Liver (tissue), 8 donors: ENCODE measurements at regions not wholly inside any gene's neighbourhood (a gene's known extent, or its start where the extent isn't known, plus 50 kb on each side); places are given as distances from the start of the nearest gene placed in this dataset.

Source experiments
- DNase-seq: peaks from one replicate; pipeline ENCODE4 v3.0.0-alpha.2; 2017; ENCODE audit warnings: low spot score
- H3K27ac ChIP-seq, 2 donors: one replicate each; pipeline ENCODE4 v1.7.0; 2013; ENCODE audit warnings: inconsistent platforms in 2 of 2, low read length in 2 of 2, control low read depth in 1 of 2, low read depth in 1 of 2, mild to moderate bottlenecking in 1 of 2
- H3K27me3 ChIP-seq, 4 donors: one replicate each; pipeline versions ENCODE4 v1.6.1 to v1.7.0; 2013; ENCODE audit warnings: low read length in 3 of 4, inconsistent platforms in 1 of 4, mild to moderate bottlenecking in 1 of 4, moderate library complexity in 1 of 4; ENCODE audit not compliant: control insufficient read depth in 4 of 4, insufficient read depth in 4 of 4
- H3K36me3 ChIP-seq, 4 donors: one replicate each; pipeline versions ENCODE4 v1.6.1 to v1.7.0; 2013; ENCODE audit warnings: low read length in 3 of 4, mild to moderate bottlenecking in 3 of 4, low read depth in 1 of 4, moderate library complexity in 1 of 4; ENCODE audit not compliant: control insufficient read depth in 4 of 4, insufficient read depth in 3 of 4
- H3K4me1 ChIP-seq, 4 donors: one replicate each; pipeline versions ENCODE4 v1.6.1 to v1.7.0; 2013; ENCODE audit warnings: low read length in 3 of 4, mild to moderate bottlenecking in 3 of 4, moderate library complexity in 1 of 4; ENCODE audit not compliant: control insufficient read depth in 4 of 4, insufficient read depth in 4 of 4
- H3K4me3 ChIP-seq, 3 donors: one replicate each; pipeline versions ENCODE4 v1.6.1 to v1.7.0; 2013; ENCODE audit warnings: low read length in 3 of 3, control low read depth in 1 of 3, low read depth in 1 of 3, mild to moderate bottlenecking in 1 of 3
- H3K9ac ChIP-seq, 2 donors: one replicate each; pipeline ENCODE4 v1.7.0; 2013; ENCODE audit warnings: low read length in 2 of 2, mild to moderate bottlenecking in 2 of 2, moderate library complexity in 2 of 2, control low read depth in 1 of 2, low read depth in 1 of 2
- H3K9me3 ChIP-seq, 4 donors: one replicate each; pipeline versions ENCODE4 v1.6.1 to v1.7.0; 2013; ENCODE audit warnings: low read length in 3 of 4; ENCODE audit not compliant: control insufficient read depth in 4 of 4
- EGR1 ChIP-seq, 2 donors: IDR thresholded peaks; 2 replicates each; pipeline ENCODE4 v1.6.1; 2016 to 2018; ENCODE audit warnings: antibody characterized with exemption in 2 of 2, low read depth in 2 of 2
- FOXA1 ChIP-seq: IDR thresholded peaks from 2 replicates; pipeline ENCODE4 v1.6.1; 2016; ENCODE audit warnings: antibody characterized with exemption
- FOXA2 ChIP-seq: IDR thresholded peaks from 2 replicates; pipeline ENCODE4 v1.6.1; 2016; ENCODE audit warnings: antibody characterized with exemption
- GABPA ChIP-seq, 2 donors: IDR thresholded peaks in 1 of 2; conservative IDR thresholded peaks in 1 of 2; 2 replicates each; pipeline ENCODE4 v1.6.1; 2016; ENCODE audit warnings: antibody characterized with exemption in 2 of 2, mild to moderate bottlenecking in 1 of 2, moderate library complexity in 1 of 2
- HNF4A ChIP-seq, 2 donors: conservative IDR thresholded peaks; 2 replicates each; pipeline ENCODE4 v1.6.1; 2016; ENCODE audit warnings: antibody characterized with exemption in 2 of 2, mild to moderate bottlenecking in 2 of 2
- HNF4G ChIP-seq: IDR thresholded peaks from 2 replicates; pipeline ENCODE4 v1.6.1; 2016; ENCODE audit warnings: antibody characterized with exemption
- JUND ChIP-seq, 2 donors: IDR thresholded peaks; 2 replicates each; pipeline ENCODE4 v1.6.1; 2016; ENCODE audit warnings: antibody characterized with exemption in 2 of 2
- NR2F2 ChIP-seq: IDR thresholded peaks from 2 replicates; pipeline ENCODE4 v1.6.1; 2016; ENCODE audit warnings: antibody characterized with exemption
- RAD21 ChIP-seq, 2 donors: IDR thresholded peaks; 2 replicates each; pipeline ENCODE4 v1.6.1; 2016; ENCODE audit warnings: antibody characterized with exemption in 2 of 2, mild to moderate bottlenecking in 2 of 2
- RXRA ChIP-seq, 2 donors: IDR thresholded peaks; 2 replicates each; pipeline ENCODE4 v1.6.1; 2017 to 2018; ENCODE audit warnings: antibody characterized with exemption in 2 of 2, mild to moderate bottlenecking in 1 of 2
- SP1 ChIP-seq: IDR thresholded peaks from 2 replicates; pipeline ENCODE4 v1.6.1; 2018; ENCODE audit warnings: antibody characterized with exemption, mild to moderate bottlenecking
- TAF1 ChIP-seq: conservative IDR thresholded peaks from 2 replicates; pipeline ENCODE4 v1.6.1; 2016; ENCODE audit warnings: antibody characterized with exemption, mild to moderate bottlenecking
- WGBS: extraction: QIAGEN DNeasy Blood & Tissue Kit; methylation state at CpG from one replicate; pipeline ENCODE4 v1.1.7; 2013; 5-methylcytosine and 5-hydroxymethylcytosine counted together
- TF ChIP-seq, protein P1 (sequence below): IDR thresholded peaks from 2 replicates; pipeline ENCODE4 v1.6.1; 2016; ENCODE audit warnings: antibody characterized with exemption, mild to moderate bottlenecking
- TF ChIP-seq, protein P2 (sequence below): IDR thresholded peaks from 2 replicates; pipeline ENCODE4 v1.6.1; 2016; ENCODE audit warnings: antibody characterized with exemption
- TF ChIP-seq, protein P3 (sequence below): IDR thresholded peaks from 2 replicates; pipeline ENCODE4 v1.6.1; 2016; ENCODE audit warnings: antibody characterized with exemption
- TF ChIP-seq, protein P4 (sequence below): fragments of 150-350 bp; IDR thresholded peaks from 2 replicates; pipeline ENCODE4 v1.5.1; 2017; ENCODE audit warnings: improper control_type of control experiment, low read depth, low read length; ENCODE audit not compliant: missing input control
- donor health status: healthy.
- donor health status: healthy.
- donor health status: healthy.
- donor health status: healthy.
- donor health status: healthy.

DNA sequence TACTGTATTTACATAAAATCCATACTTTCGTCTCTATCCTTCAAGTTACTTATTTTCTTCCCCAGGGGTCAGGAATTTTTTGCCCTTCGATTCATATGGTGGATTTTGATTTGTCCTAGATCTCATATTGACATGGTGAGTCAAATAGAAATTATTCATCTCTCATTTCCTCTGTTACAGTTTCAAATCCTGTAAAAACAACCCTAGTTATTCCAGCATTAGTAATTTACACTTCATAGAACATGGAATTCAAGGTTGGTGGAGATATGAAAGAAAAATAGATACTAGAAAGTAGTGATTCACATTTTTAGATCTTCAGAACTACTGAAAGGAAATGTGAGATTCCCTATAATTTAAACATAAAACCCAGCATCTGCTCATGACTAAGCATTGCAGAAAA is 1331.0 kb upstream of the CDH9 start:
- Histone ChIP-seq H3K27me3 (peaks cover 0 to 2% (median 0%) of the 10 kb centered on the region in 4 donors), H3K27ac (no peak overlapping the region), H3K9ac (no peak overlapping the region), H3K4me1 (no peaks in the 10 kb centered on the region), H3K4me3 (no peak overlapping the region), H3K9me3 (no peaks in the 10 kb centered on the region), H3K36me3 (no peaks in the 10 kb centered on the region)
- WGBS: 62% methylated on average over 2 of the region's 2 CpGs
- no peak for TF ChIP-seq EGR1 (IDR thresholded peaks at IDR 0.05; ENCODE audit: low read depth in 2 of 2)
- TF ChIP-seq, protein P1, sequence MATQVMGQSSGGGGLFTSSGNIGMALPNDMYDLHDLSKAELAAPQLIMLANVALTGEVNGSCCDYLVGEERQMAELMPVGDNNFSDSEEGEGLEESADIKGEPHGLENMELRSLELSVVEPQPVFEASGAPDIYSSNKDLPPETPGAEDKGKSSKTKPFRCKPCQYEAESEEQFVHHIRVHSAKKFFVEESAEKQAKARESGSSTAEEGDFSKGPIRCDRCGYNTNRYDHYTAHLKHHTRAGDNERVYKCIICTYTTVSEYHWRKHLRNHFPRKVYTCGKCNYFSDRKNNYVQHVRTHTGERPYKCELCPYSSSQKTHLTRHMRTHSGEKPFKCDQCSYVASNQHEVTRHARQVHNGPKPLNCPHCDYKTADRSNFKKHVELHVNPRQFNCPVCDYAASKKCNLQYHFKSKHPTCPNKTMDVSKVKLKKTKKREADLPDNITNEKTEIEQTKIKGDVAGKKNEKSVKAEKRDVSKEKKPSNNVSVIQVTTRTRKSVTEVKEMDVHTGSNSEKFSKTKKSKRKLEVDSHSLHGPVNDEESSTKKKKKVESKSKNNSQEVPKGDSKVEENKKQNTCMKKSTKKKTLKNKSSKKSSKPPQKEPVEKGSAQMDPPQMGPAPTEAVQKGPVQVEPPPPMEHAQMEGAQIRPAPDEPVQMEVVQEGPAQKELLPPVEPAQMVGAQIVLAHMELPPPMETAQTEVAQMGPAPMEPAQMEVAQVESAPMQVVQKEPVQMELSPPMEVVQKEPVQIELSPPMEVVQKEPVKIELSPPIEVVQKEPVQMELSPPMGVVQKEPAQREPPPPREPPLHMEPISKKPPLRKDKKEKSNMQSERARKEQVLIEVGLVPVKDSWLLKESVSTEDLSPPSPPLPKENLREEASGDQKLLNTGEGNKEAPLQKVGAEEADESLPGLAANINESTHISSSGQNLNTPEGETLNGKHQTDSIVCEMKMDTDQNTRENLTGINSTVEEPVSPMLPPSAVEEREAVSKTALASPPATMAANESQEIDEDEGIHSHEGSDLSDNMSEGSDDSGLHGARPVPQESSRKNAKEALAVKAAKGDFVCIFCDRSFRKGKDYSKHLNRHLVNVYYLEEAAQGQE: no peak
- TF ChIP-seq NR2F2: no peak
- no peak for TF ChIP-seq HNF4A (conservative IDR thresholded peaks at IDR 0.05)
- TF ChIP-seq, protein P2, sequence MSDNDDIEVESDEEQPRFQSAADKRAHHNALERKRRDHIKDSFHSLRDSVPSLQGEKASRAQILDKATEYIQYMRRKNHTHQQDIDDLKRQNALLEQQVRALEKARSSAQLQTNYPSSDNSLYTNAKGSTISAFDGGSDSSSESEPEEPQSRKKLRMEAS: no peak
- no peak for TF ChIP-seq HNF4G
- no peak for TF ChIP-seq GABPA (IDR thresholded peaks at IDR 0.05 in 1 of 2, conservative IDR thresholded peaks at IDR 0.05 in 1 of 2)
- TF ChIP-seq RXRA (IDR thresholded peaks at IDR 0.05): no peak
- TF ChIP-seq, protein P3, sequence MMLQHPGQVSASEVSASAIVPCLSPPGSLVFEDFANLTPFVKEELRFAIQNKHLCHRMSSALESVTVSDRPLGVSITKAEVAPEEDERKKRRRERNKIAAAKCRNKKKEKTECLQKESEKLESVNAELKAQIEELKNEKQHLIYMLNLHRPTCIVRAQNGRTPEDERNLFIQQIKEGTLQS: no peak
- TF ChIP-seq JUND (IDR thresholded peaks at IDR 0.05): no peak
- no peak for TF ChIP-seq FOXA1
- no peak for TF ChIP-seq TAF1
- TF ChIP-seq FOXA2: no peak
- TF ChIP-seq, protein P4, sequence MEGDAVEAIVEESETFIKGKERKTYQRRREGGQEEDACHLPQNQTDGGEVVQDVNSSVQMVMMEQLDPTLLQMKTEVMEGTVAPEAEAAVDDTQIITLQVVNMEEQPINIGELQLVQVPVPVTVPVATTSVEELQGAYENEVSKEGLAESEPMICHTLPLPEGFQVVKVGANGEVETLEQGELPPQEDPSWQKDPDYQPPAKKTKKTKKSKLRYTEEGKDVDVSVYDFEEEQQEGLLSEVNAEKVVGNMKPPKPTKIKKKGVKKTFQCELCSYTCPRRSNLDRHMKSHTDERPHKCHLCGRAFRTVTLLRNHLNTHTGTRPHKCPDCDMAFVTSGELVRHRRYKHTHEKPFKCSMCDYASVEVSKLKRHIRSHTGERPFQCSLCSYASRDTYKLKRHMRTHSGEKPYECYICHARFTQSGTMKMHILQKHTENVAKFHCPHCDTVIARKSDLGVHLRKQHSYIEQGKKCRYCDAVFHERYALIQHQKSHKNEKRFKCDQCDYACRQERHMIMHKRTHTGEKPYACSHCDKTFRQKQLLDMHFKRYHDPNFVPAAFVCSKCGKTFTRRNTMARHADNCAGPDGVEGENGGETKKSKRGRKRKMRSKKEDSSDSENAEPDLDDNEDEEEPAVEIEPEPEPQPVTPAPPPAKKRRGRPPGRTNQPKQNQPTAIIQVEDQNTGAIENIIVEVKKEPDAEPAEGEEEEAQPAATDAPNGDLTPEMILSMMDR: no peak
- no peak for DNase-seq

DNA sequence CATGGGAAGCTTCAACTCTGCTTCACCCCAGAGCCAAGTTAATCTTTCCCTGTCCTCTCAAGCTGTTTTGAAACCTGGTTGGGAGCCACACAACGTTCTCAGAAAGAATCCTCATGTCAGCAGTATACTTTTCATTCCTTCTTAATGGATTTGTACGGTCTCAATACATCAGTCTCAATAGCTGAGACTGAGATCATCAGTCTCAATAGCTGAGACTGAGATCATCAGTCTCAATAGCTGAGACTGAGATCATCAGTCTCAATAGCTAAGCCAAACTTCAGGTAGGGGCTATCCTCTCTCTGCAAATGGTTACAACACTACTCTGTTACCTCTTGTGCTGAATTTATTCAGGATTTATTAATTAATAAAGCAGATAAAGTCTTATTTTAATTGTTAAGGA is 1317.4 kb upstream of the CDH9 start:
- no peak for DNase-seq
- H3K9me3 ChIP-seq: peaks cover 0 to 6% (median 0%) of the 10 kb centered on the region in 4 donors
- TF ChIP-seq GABPA (IDR thresholded peaks at IDR 0.05 in 1 of 2, conservative IDR thresholded peaks at IDR 0.05 in 1 of 2): no peak
- no peaks in the 10 kb centered on the region for H3K36me3 ChIP-seq
- no peak overlapping the region for H3K4me3 ChIP-seq
- no peak overlapping the region for H3K9ac ChIP-seq
- H3K4me1 ChIP-seq: no peaks in the 10 kb centered on the region
- peaks cover 0 to under 1% (median 0%) of the 10 kb centered on the region in 4 donors for H3K27me3 ChIP-seq
- WGBS: 50% methylated on average over 2 of the region's 2 CpGs
- no peak overlapping the region for H3K27ac ChIP-seq

DNA sequence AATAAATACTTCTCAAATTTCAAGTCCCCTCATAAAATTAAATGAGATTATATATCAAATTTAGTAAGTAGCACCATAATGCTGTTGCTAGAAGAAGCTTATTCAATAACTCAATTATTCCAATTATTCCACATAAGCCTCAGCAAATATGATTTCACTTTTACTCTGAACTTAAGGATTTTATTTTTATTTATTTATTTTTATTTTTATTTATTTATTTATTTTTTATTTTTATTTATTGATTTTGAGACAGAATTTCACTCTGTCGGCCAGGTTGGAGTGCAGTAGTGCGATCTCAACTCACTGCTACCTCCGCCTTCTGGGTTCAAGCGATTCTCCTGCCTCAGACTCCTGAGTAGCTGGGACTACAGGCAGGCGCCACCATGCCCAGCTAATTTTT is 1308.3 kb upstream of the CDH9 start:
- Histone ChIP-seq H3K9ac (no peak overlapping the region), H3K4me1 (no peaks in the 10 kb centered on the region), H3K27ac (no peak overlapping the region), H3K36me3 (no peaks in the 10 kb centered on the region), H3K9me3 (peaks cover 0 to 4% (median 0%) of the 10 kb centered on the region in 4 donors), H3K27me3 (no peaks in the 10 kb centered on the region), H3K4me3 (no peak overlapping the region)
- no peak for DNase-seq
- whole genome bisulfite sequencing: 91% methylated on average over 5 of the region's 5 CpGs
- no peak for TF ChIP-seq JUND (IDR thresholded peaks at IDR 0.05)
- no peak for TF ChIP-seq SP1
- TF ChIP-seq RAD21 (IDR thresholded peaks at IDR 0.05): no peak
- TF ChIP-seq, protein P3: no peak
